A673 (cell line): ENCODE measurements at regions not wholly inside any gene's neighbourhood (a gene's known extent, or its start where the extent isn't known, plus 50 kb on each side); places are given as distances from the start of the nearest gene placed in this dataset.

ENCODE experiments used
- BruUV-seq: library from RNA; stranded (reverse); fragments of 400-500 nt; replicated peaks from 2 replicates; lab custom pipeline; 2021; lab: Mats Ljungman, UMichigan
- CTCF ChIA-PET: fragments of 300-600 bp; sonication (Branson Sonifier 250); formaldehyde crosslinking; loops from one replicate; lab custom pipeline; 2022; ENCODE audit warnings: antibody characterized with exemption; lab: Charles Lee
- POLR2A ChIA-PET: fragments of 300-600 bp; sonication (Branson Sonifier 250); formaldehyde crosslinking; loops from one replicate; lab custom pipeline; 2022; ENCODE audit warnings: antibody characterized with exemption; ENCODE audit not compliant: low non-redundant PET; lab: Charles Lee
- DNase-seq: peaks from one replicate; pipeline ENCODE4 v3.0.0-alpha.2; 2015; ENCODE audit warnings: low spot score
- H3K27ac ChIP-seq: fragments of 200-600 bp; sonication (generic); 2 replicates; pipeline ENCODE4 v1.5.1; 2016; ENCODE audit warnings: mixed run types, low read depth, mild to moderate bottlenecking, mixed read lengths, antibody characterized with exemption, low read length; ENCODE audit not compliant: poor library complexity, severe bottlenecking
- H3K27me3 ChIP-seq: fragments of 200-600 bp; sonication (generic); replicated peaks from 2 replicates; pipeline ENCODE4 v1.6.1; 2017; ENCODE audit warnings: mixed run types, low read depth, mild to moderate bottlenecking, mixed read lengths, antibody characterized with exemption, low read length; ENCODE audit not compliant: insufficient read depth, poor library complexity
- H3K36me3 ChIP-seq: fragments of 200-600 bp; sonication (generic); 2 replicates; pipeline ENCODE4 v1.6.1; 2016; ENCODE audit warnings: mixed run types, mild to moderate bottlenecking, mixed read lengths, antibody characterized with exemption, low read length; ENCODE audit not compliant: insufficient read depth, poor library complexity, severe bottlenecking
- H3K4me1 ChIP-seq: fragments of 200-600 bp; sonication (generic); 2 replicates; pipeline ENCODE4 v1.6.1; 2017; ENCODE audit warnings: mixed run types, mild to moderate bottlenecking, mixed read lengths, antibody characterized with exemption, low read length; ENCODE audit not compliant: insufficient read depth, poor library complexity, severe bottlenecking
- H3K4me3 ChIP-seq: fragments of 200-600 bp; sonication (generic); 2 replicates; pipeline ENCODE4 v1.5.1; 2016; ENCODE audit warnings: low read depth, mixed run types, mild to moderate bottlenecking, mixed read lengths, low read length; ENCODE audit not compliant: poor library complexity, severe bottlenecking
- H3K9me3 ChIP-seq: fragments of 200-600 bp; sonication (generic); 2 replicates; pipeline ENCODE4 v1.6.1; 2016; ENCODE audit warnings: mixed run types, low read depth, mild to moderate bottlenecking, mixed read lengths, antibody characterized with exemption, low read length; ENCODE audit not compliant: poor library complexity, severe bottlenecking
- EZH2 ChIP-seq: fragments of 200-600 bp; sonication (generic); IDR thresholded peaks from 2 replicates; pipeline ENCODE4 v1.6.1; 2017; ENCODE audit warnings: borderline replicate concordance, low read depth, mild to moderate bottlenecking, mixed read lengths, antibody characterized with exemption, low read length; ENCODE audit not compliant: poor library complexity, severe bottlenecking
- intact Hi-C: fragments of 100-400 bp; cut with micrococcal nuclease; formaldehyde crosslinking; loops from one replicate; pipeline ENCODE4 v1.10.0; 2022; ENCODE audit not compliant: unreplicated experiment
- TF ChIP-seq, protein P1 (sequence below): fragments of 300-800, 200-600 bp; sonication (generic); conservative IDR thresholded peaks from 2 replicates; pipeline ENCODE4 v1.5.1; 2017; ENCODE audit warnings: low read depth, mild to moderate bottlenecking, antibody characterized with exemption, low read length, moderate library complexity, mixed read lengths

DNA sequence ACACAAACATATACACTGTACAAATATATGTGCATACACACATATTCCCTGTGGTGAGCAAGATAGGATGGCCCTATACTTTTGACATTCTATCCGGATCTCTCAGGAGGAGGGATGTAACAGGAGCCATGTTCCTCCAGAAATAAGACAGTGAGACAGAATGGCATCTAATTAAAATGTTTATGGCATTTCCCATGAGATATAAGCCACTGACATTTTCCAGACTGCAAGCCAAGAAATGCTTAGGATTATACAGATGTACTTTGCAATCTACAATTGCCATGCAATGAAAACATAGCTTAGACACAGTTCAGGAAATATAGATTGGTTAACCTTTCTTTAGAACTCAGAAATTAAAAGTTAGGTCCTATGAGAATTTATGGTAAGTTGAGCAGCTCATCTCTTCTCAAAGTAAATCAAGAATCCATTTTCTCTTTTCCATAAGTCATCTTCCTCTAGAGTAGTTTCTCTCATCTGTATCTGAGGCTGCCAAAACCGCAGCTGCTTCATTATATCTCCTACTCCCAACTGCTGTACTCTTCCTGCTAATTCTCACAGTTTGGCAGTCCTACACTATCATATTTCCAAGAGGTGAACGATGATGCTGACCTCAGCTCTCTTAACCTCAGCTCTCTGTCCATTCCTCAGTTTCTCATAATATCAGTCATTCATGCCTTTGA lies 1719.1 kb downstream of the MAT2B start:
- Histone ChIP-seq H3K4me1 (no peaks in the 10 kb centered on the region), H3K36me3 (no peaks in the 10 kb centered on the region), H3K27ac (no peak overlapping the region), H3K4me3 (no peak overlapping the region), H3K27me3 (no peaks in the 10 kb centered on the region), H3K9me3 (no peaks in the 10 kb centered on the region)
- DNase-seq = peak; percentile 37
- intact Hi-C loops = loop anchor here (5.0 kb wide), 1 partner anchor 233 kb away; no protein-coding TSS in a partner anchor
- ChIA-PET POLR2A (no interaction called here), CTCF (no interaction called here)
- TF ChIP-seq, protein P1, sequence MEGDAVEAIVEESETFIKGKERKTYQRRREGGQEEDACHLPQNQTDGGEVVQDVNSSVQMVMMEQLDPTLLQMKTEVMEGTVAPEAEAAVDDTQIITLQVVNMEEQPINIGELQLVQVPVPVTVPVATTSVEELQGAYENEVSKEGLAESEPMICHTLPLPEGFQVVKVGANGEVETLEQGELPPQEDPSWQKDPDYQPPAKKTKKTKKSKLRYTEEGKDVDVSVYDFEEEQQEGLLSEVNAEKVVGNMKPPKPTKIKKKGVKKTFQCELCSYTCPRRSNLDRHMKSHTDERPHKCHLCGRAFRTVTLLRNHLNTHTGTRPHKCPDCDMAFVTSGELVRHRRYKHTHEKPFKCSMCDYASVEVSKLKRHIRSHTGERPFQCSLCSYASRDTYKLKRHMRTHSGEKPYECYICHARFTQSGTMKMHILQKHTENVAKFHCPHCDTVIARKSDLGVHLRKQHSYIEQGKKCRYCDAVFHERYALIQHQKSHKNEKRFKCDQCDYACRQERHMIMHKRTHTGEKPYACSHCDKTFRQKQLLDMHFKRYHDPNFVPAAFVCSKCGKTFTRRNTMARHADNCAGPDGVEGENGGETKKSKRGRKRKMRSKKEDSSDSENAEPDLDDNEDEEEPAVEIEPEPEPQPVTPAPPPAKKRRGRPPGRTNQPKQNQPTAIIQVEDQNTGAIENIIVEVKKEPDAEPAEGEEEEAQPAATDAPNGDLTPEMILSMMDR = no peak
- no TSS peak for BruUV-seq

DNA sequence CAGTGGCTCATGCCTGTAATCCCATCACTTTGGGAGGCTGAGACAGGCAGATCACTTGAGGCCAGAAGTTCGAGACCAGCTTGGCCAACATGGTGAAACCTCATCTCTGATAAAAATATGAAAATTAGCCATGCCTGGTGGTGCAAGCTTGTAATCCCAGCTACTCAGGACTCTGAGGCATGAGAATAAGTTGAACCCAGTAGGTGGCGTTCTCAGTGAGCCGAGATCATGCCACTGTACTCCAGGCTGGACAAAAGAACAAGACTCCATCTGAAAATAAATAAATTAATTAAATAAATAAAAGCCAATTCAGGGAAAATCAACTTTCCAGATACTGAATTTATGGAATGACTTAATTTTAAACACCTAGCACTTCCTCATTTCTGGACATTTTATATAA lies 1722.1 kb downstream of the MAT2B start:
- Histone ChIP-seq H3K9me3 (no peaks in the 10 kb centered on the region), H3K4me1 (no peaks in the 10 kb centered on the region), H3K27ac (no peak overlapping the region), H3K4me3 (no peak overlapping the region), H3K36me3 (no peaks in the 10 kb centered on the region), H3K27me3 (peaks cover 7% of the 10 kb centered on the region)
- DNase-seq = peak; percentile 5
- POLR2A ChIA-PET = no interaction called here
- intact Hi-C loops = loop anchor here (5.0 kb wide), 1 partner anchor 230 kb away; no protein-coding TSS in a partner anchor
- CTCF ChIA-PET = no interaction called here
- no TSS peak for BruUV-seq
- TF ChIP-seq EZH2 = no peak
- TF ChIP-seq, protein P1 = 0 out of 2 replicates have a peak, but pooled peaks have one; percentile 19

DNA sequence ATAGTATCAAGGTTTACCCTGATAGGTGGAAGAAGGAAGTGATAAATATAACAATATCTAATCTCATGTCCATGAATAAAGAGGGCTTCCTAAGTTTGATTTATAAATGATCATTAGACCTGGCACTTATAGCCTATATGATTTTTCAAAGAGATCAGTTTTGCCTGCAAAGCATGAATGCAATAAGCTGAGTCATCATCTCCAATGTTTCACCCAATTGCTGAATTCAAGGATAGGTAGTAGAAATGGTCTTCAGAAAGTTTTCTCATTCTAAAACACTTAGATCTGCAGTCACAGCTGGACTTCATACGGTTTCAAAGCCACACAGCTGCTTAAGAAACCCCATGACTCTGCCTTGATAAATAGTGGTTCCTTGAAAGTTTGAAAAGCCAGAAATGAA lies 1722.8 kb downstream of the MAT2B start:
- intact Hi-C loops = loop anchor here (5.0 kb wide), 1 partner anchor 229 kb away; no protein-coding TSS in a partner anchor
- no peaks in the 10 kb centered on the region for H3K4me1 ChIP-seq
- POLR2A ChIA-PET = no interaction called here
- no peak for TF ChIP-seq EZH2
- TF ChIP-seq, protein P1 = no peak
- CTCF ChIA-PET = no interaction called here
- no peak overlapping the region for H3K4me3 ChIP-seq
- H3K27ac ChIP-seq = no peak overlapping the region
- H3K9me3 ChIP-seq = no peaks in the 10 kb centered on the region
- no TSS peak for BruUV-seq
- H3K36me3 ChIP-seq = no peaks in the 10 kb centered on the region
- peaks cover 7% of the 10 kb centered on the region for H3K27me3 ChIP-seq
- no peak for DNase-seq
